OCI-LY1 (cell line): ENCODE measurements at regions not wholly inside any gene's neighbourhood (a gene's known extent, or its start where the extent isn't known, plus 50 kb on each side); places are given as distances from the start of the nearest gene placed in this dataset.
A peak's percentile ranks its signal among the peaks of the same experiment; 100 is the strongest.

Source experiments
- H2AFZ ChIP-seq: fragments of 200-600 bp; sonication (generic), shearing (Covaris generic); 2 replicates; pipeline ENCODE4 v1.6.0; 2014; ENCODE audit warnings: antibody characterized with exemption, mild to moderate bottlenecking, low read length
- H3F3A ChIP-seq: fragments of 200-600 bp; sonication (generic), shearing (Covaris generic); 2 replicates; pipeline ENCODE4 v1.6.0; 2014; ENCODE audit warnings: mild to moderate bottlenecking, antibody characterized with exemption, low read length, moderate library complexity; ENCODE audit not compliant: insufficient read depth
- H3K27ac ChIP-seq: fragments of 200-600 bp; sonication (generic); 2 replicates; pipeline ENCODE4 v1.5.1; 2014; ENCODE audit warnings: low read length, mixed run types, mild to moderate bottlenecking, low read depth; ENCODE audit not compliant: poor library complexity, severe bottlenecking
- H3K27me3 ChIP-seq: fragments of 200-600 bp; sonication (generic); 2 replicates; pipeline ENCODE4 v1.6.0; 2014; ENCODE audit warnings: antibody characterized with exemption, mild to moderate bottlenecking, low read length, moderate library complexity; ENCODE audit not compliant: insufficient read depth
- H3K36me3 ChIP-seq: fragments of 200-600 bp; sonication (generic); 2 replicates; pipeline ENCODE4 v1.6.1; 2014; ENCODE audit warnings: mild to moderate bottlenecking, antibody characterized with exemption, low read length, moderate library complexity, mixed read lengths; ENCODE audit not compliant: insufficient read depth
- H3K4me1 ChIP-seq: fragments of 200-600 bp; sonication (generic); 2 replicates; pipeline ENCODE4 v1.5.1; 2014; ENCODE audit warnings: mild to moderate bottlenecking, low read length, moderate library complexity; ENCODE audit not compliant: insufficient read depth, severe bottlenecking
- H3K4me2 ChIP-seq: fragments of 200-600 bp; sonication (generic), shearing (Covaris generic); 2 replicates; pipeline ENCODE4 v1.6.1; 2014; ENCODE audit warnings: low read length
- H3K4me3 ChIP-seq: fragments of 200-600 bp; sonication (generic); 2 replicates; pipeline ENCODE4 v1.5.1; 2014; ENCODE audit warnings: low read length, low read depth, mild to moderate bottlenecking, mixed read lengths; ENCODE audit not compliant: poor library complexity, severe bottlenecking
- H3K79me2 ChIP-seq: fragments of 200-600 bp; shearing (Covaris generic); 2 replicates; pipeline ENCODE4 v1.6.1; 2016; ENCODE audit warnings: mixed run types, low read length, mixed read lengths; ENCODE audit not compliant: insufficient read depth
- H3K9ac ChIP-seq: fragments of 200-600 bp; sonication (generic), shearing (Covaris generic); 2 replicates; pipeline ENCODE4 v1.6.1; 2014; ENCODE audit warnings: mild to moderate bottlenecking, low read length, mixed read lengths
- H3K9me2 ChIP-seq: fragments of 200-600 bp; sonication (generic), shearing (Covaris generic); 2 replicates; pipeline ENCODE4 v1.6.1; 2014; ENCODE audit warnings: low read depth, mild to moderate bottlenecking, low read length, mixed read lengths
- H3K9me3 ChIP-seq: fragments of 200-600 bp; shearing (Covaris generic); 2 replicates; pipeline ENCODE4 v1.6.1; 2014; ENCODE audit warnings: low read length, mixed read lengths
- H4K20me1 ChIP-seq: fragments of 200-600 bp; sonication (generic), shearing (Covaris generic); 2 replicates; pipeline ENCODE4 v1.6.0; 2016; ENCODE audit warnings: mild to moderate bottlenecking, low read length; ENCODE audit not compliant: insufficient read depth
- EZH2 ChIP-seq: fragments of 200-600 bp; sonication (generic), shearing (Covaris generic); IDR thresholded peaks from 2 replicates; pipeline ENCODE4 v1.8.0; 2017; ENCODE audit warnings: borderline replicate concordance, mixed run types, mild to moderate bottlenecking, antibody characterized with exemption, low read length, moderate library complexity, mixed read lengths
- TF ChIP-seq, protein P1 (sequence below): fragments of 200-600 bp; sonication (generic), shearing (Covaris generic); IDR thresholded peaks from 2 replicates; pipeline ENCODE4 v1.5.1; 2017; ENCODE audit warnings: mild to moderate bottlenecking, antibody characterized with exemption, low read length, moderate library complexity, mixed read lengths

GRCh38 chr6:133834472-133835170 lies 54.3 kb upstream of the TCF21 start:
- no peaks in the 10 kb centered on the region for H3K4me1 ChIP-seq
- no peaks in the 10 kb centered on the region for H3K9me2 ChIP-seq
- no peak overlapping the region for H3K27ac ChIP-seq
- no peaks in the 10 kb centered on the region for H3K79me2 ChIP-seq
- TF ChIP-seq, protein P1, sequence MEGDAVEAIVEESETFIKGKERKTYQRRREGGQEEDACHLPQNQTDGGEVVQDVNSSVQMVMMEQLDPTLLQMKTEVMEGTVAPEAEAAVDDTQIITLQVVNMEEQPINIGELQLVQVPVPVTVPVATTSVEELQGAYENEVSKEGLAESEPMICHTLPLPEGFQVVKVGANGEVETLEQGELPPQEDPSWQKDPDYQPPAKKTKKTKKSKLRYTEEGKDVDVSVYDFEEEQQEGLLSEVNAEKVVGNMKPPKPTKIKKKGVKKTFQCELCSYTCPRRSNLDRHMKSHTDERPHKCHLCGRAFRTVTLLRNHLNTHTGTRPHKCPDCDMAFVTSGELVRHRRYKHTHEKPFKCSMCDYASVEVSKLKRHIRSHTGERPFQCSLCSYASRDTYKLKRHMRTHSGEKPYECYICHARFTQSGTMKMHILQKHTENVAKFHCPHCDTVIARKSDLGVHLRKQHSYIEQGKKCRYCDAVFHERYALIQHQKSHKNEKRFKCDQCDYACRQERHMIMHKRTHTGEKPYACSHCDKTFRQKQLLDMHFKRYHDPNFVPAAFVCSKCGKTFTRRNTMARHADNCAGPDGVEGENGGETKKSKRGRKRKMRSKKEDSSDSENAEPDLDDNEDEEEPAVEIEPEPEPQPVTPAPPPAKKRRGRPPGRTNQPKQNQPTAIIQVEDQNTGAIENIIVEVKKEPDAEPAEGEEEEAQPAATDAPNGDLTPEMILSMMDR, result no peak
- no peak for TF ChIP-seq EZH2
- H3K27me3 ChIP-seq, result no peaks in the 10 kb centered on the region
- H3F3A ChIP-seq, result no peaks in the 10 kb centered on the region
- no peaks in the 10 kb centered on the region for H4K20me1 ChIP-seq
- H3K4me2 ChIP-seq, result no peak overlapping the region
- H3K9ac ChIP-seq, result no peak overlapping the region
- no peak overlapping the region for H3K4me3 ChIP-seq
- H3K36me3 ChIP-seq, result no peaks in the 10 kb centered on the region
- H2AFZ ChIP-seq, result no peak overlapping the region
- H3K9me3 ChIP-seq, result no peaks in the 10 kb centered on the region

GRCh38 chr6:133835901-133836300 lies 53.0 kb upstream of the TCF21 start:
- no peak overlapping the region for H3K9ac ChIP-seq

DNA sequence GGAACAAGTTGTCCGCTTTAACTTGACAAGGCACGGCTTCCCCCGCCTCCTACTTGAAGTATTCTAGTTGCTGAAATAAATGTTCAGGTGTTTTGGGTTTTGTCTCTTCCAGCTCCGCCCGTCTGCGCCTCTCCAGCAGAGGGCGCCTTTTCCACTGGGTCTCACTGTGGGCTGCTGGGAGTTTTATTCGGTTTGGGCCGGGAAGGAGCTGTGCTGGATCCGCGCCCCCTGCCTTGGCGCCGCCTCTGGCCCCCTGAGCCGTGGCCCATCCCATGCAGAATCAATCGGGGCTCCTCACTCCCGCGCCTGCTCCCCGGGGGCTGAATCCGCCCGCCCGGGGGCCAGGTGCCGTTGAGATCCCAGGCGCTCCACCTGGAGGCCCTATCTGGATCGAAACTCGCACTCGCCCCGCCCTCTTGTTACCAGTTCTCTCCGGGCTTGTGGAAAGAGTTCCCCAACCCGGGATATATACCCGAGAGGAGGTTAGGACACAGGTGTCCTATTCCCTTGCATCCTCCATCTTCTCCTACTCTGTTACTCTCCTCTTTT lies 51.0 kb upstream of the TCF21 start:
- Histone ChIP-seq H3K27ac (no peak overlapping the region), H3F3A (no peaks in the 10 kb centered on the region), H3K4me2 (peak overlapping the region; percentile 55; the same call in 1 of the 2 replicates), H3K4me3 (peak overlapping the region; percentile 44), H3K4me1 (no peaks in the 10 kb centered on the region), H3K27me3 (no peaks in the 10 kb centered on the region), H3K36me3 (no peaks in the 10 kb centered on the region), H2AFZ (no peak overlapping the region), H3K9me2 (no peaks in the 10 kb centered on the region), H3K9ac (no peak overlapping the region), H3K79me2 (no peaks in the 10 kb centered on the region), H3K9me3 (no peaks in the 10 kb centered on the region), H4K20me1 (no peaks in the 10 kb centered on the region)
- no peak for TF ChIP-seq EZH2
- TF ChIP-seq, protein P1, result peak; percentile 83

More at GRCh38 chr6:133835901-133836300, 53.0 kb upstream of the TCF21 start:
- no peak overlapping the region for H2AFZ ChIP-seq
- H3K4me2 ChIP-seq, result no peak overlapping the region
- no peaks in the 10 kb centered on the region for H3K27me3 ChIP-seq
- no peaks in the 10 kb centered on the region for H4K20me1 ChIP-seq
- TF ChIP-seq, protein P1, result no peak
- no peak for TF ChIP-seq EZH2
- H3K9me2 ChIP-seq, result no peaks in the 10 kb centered on the region
- no peaks in the 10 kb centered on the region for H3K4me1 ChIP-seq
- no peak overlapping the region for H3K4me3 ChIP-seq
- no peaks in the 10 kb centered on the region for H3K9me3 ChIP-seq
- no peaks in the 10 kb centered on the region for H3F3A ChIP-seq
- H3K79me2 ChIP-seq, result no peaks in the 10 kb centered on the region
- H3K27ac ChIP-seq, result no peak overlapping the region
- no peaks in the 10 kb centered on the region for H3K36me3 ChIP-seq
